ENCODE measurements at regions not wholly inside any gene's neighbourhood (a gene's known extent, or its start where the extent isn't known, plus 50 kb on each side); places are given as distances from the start of the nearest gene placed in this dataset.
A peak's percentile ranks its signal among the peaks of the same experiment; 100 is the strongest.

- DNase-seq, result no peak
- Histone ChIP-seq H3K27me3 (ENCODE audit: control insufficient read depth, insufficient read depth, low read length) (no peaks in the 10 kb centered on the region), H3K36me3 (replicated peaks; ENCODE audit: control insufficient read depth, insufficient read depth, low read length) (no peaks in the 10 kb centered on the region), H3K4me3 (ENCODE audit: insufficient read depth, low read depth, low read length) (no peak overlapping the region)
Measured at GRCh38 chr5:82603033-82603987, 325.2 kb upstream of the RPS23 start.

- no peaks in the 10 kb centered on the region for H3K27me3 ChIP-seq (ENCODE audit: control insufficient read depth, insufficient read depth, low read length)
- no peak overlapping the region for H3K4me3 ChIP-seq (ENCODE audit: insufficient read depth, low read depth, low read length)
- H3K36me3 ChIP-seq (replicated peaks; ENCODE audit: control insufficient read depth, insufficient read depth, low read length), result no peaks in the 10 kb centered on the region
- DNase-seq, result no peak
Measured at GRCh38 chr5:82601861-82602260, 323.7 kb upstream of the RPS23 start.

- no peak for DNase-seq
- no peaks in the 10 kb centered on the region for H3K36me3 ChIP-seq (replicated peaks; ENCODE audit: control insufficient read depth, insufficient read depth, low read length)
Measured at GRCh38 chr5:82601077-82601476, 322.9 kb upstream of the RPS23 start.

GRCh38 chr5:82599692-82600091, 321.5 kb upstream of the RPS23 start:
- no peaks in the 10 kb centered on the region for H3K36me3 ChIP-seq (replicated peaks; ENCODE audit: control insufficient read depth, insufficient read depth, low read length)
- no peak overlapping the region for H3K4me3 ChIP-seq (ENCODE audit: insufficient read depth, low read depth, low read length)
- H3K27me3 ChIP-seq (ENCODE audit: control insufficient read depth, insufficient read depth, low read length), result no peaks in the 10 kb centered on the region
- DNase-seq, result no peak

More at GRCh38 chr5:82601077-82601476, 322.9 kb upstream of the RPS23 start:
- no peaks in the 10 kb centered on the region for H3K27me3 ChIP-seq (ENCODE audit: control insufficient read depth, insufficient read depth, low read length)
- no peak overlapping the region for H3K4me3 ChIP-seq (ENCODE audit: insufficient read depth, low read depth, low read length)

- H3K4me3 ChIP-seq (ENCODE audit: insufficient read depth, low read depth, low read length), result no peak overlapping the region
- no peaks in the 10 kb centered on the region for H3K27me3 ChIP-seq (ENCODE audit: control insufficient read depth, insufficient read depth, low read length)
- no peaks in the 10 kb centered on the region for H3K36me3 ChIP-seq (replicated peaks; ENCODE audit: control insufficient read depth, insufficient read depth, low read length)
- no peak for DNase-seq
Measured at GRCh38 chr5:82599030-82599429, 320.9 kb upstream of the RPS23 start.

GRCh38 chr5:82597437-82597836, 319.3 kb upstream of the RPS23 start:
- Histone ChIP-seq H3K36me3 (replicated peaks; ENCODE audit: control insufficient read depth, insufficient read depth, low read length) (no peaks in the 10 kb centered on the region), H3K27me3 (ENCODE audit: control insufficient read depth, insufficient read depth, low read length) (no peaks in the 10 kb centered on the region), H3K4me3 (ENCODE audit: insufficient read depth, low read depth, low read length) (no peak overlapping the region)
- peak; percentile 55 for DNase-seq

GRCh38 chr5:82596451-82596850, 318.3 kb upstream of the RPS23 start:
- DNase-seq, result no peak
- no peak overlapping the region for H3K4me3 ChIP-seq (ENCODE audit: insufficient read depth, low read depth, low read length)
- H3K36me3 ChIP-seq (replicated peaks; ENCODE audit: control insufficient read depth, insufficient read depth, low read length), result no peaks in the 10 kb centered on the region
- H3K27me3 ChIP-seq (ENCODE audit: control insufficient read depth, insufficient read depth, low read length), result no peaks in the 10 kb centered on the region

GRCh38 chr5:82595113-82595512, 317.0 kb upstream of the RPS23 start:
- DNase-seq, result no peak
- Histone ChIP-seq H3K4me3 (ENCODE audit: insufficient read depth, low read depth, low read length) (no peak overlapping the region), H3K36me3 (replicated peaks; ENCODE audit: control insufficient read depth, insufficient read depth, low read length) (no peaks in the 10 kb centered on the region), H3K27me3 (ENCODE audit: control insufficient read depth, insufficient read depth, low read length) (no peaks in the 10 kb centered on the region)

- no peak for DNase-seq
- no peaks in the 10 kb centered on the region for H3K36me3 ChIP-seq (replicated peaks; ENCODE audit: control insufficient read depth, insufficient read depth, low read length)
Measured at GRCh38 chr5:82594097-82594496, 315.9 kb upstream of the RPS23 start.

GRCh38 chr5:82593481-82593880, 315.3 kb upstream of the RPS23 start:
- DNase-seq, result no peak
- Histone ChIP-seq H3K36me3 (replicated peaks; ENCODE audit: control insufficient read depth, insufficient read depth, low read length) (no peaks in the 10 kb centered on the region; the same call in 1 of the 2 replicates), H3K27me3 (ENCODE audit: control insufficient read depth, insufficient read depth, low read length) (no peaks in the 10 kb centered on the region), H3K4me3 (ENCODE audit: insufficient read depth, low read depth, low read length) (no peak overlapping the region)

More at GRCh38 chr5:82594097-82594496, 315.9 kb upstream of the RPS23 start:
- Histone ChIP-seq H3K4me3 (ENCODE audit: insufficient read depth, low read depth, low read length) (no peak overlapping the region), H3K27me3 (ENCODE audit: control insufficient read depth, insufficient read depth, low read length) (no peaks in the 10 kb centered on the region)

GRCh38 chr5:82591021-82591515, 312.9 kb upstream of the RPS23 start:
- Histone ChIP-seq H3K4me3 (ENCODE audit: insufficient read depth, low read depth, low read length) (no peak overlapping the region), H3K27me3 (ENCODE audit: control insufficient read depth, insufficient read depth, low read length) (no peaks in the 10 kb centered on the region), H3K36me3 (replicated peaks; ENCODE audit: control insufficient read depth, insufficient read depth, low read length) (no peaks in the 10 kb centered on the region; the same call in 1 of the 2 replicates)
- DNase-seq, result peak; percentile 22

- no peaks in the 10 kb centered on the region for H3K27me3 ChIP-seq (ENCODE audit: control insufficient read depth, insufficient read depth, low read length)
- H3K36me3 ChIP-seq (replicated peaks; ENCODE audit: control insufficient read depth, insufficient read depth, low read length), result no peaks in the 10 kb centered on the region; the same call in 1 of the 2 replicates
- H3K4me3 ChIP-seq (ENCODE audit: insufficient read depth, low read depth, low read length), result no peak overlapping the region
- DNase-seq, result no peak
Measured at GRCh38 chr5:82590112-82590511, 312.0 kb upstream of the RPS23 start.

GRCh38 chr5:82586661-82587310, 308.6 kb upstream of the RPS23 start:
- Histone ChIP-seq H3K27me3 (ENCODE audit: control insufficient read depth, insufficient read depth, low read length) (no peaks in the 10 kb centered on the region), H3K4me3 (ENCODE audit: insufficient read depth, low read depth, low read length) (no peak overlapping the region), H3K36me3 (replicated peaks; ENCODE audit: control insufficient read depth, insufficient read depth, low read length) (no peaks in the 10 kb centered on the region; the same call in 1 of the 2 replicates)
- DNase-seq, result no peak

GRCh38 chr5:82586181-82586580, 308.0 kb upstream of the RPS23 start:
- Histone ChIP-seq H3K4me3 (ENCODE audit: insufficient read depth, low read depth, low read length) (no peak overlapping the region), H3K36me3 (replicated peaks; ENCODE audit: control insufficient read depth, insufficient read depth, low read length) (no peaks in the 10 kb centered on the region; the same call in 1 of the 2 replicates), H3K27me3 (ENCODE audit: control insufficient read depth, insufficient read depth, low read length) (no peaks in the 10 kb centered on the region)
- no peak for DNase-seq

GRCh38 chr5:82584631-82585030, 306.5 kb upstream of the RPS23 start:
- no peak for DNase-seq
- no peaks in the 10 kb centered on the region; the same call in 1 of the 2 replicates for H3K36me3 ChIP-seq (replicated peaks; ENCODE audit: control insufficient read depth, insufficient read depth, low read length)
- no peak overlapping the region for H3K4me3 ChIP-seq (ENCODE audit: insufficient read depth, low read depth, low read length)
- H3K27me3 ChIP-seq (ENCODE audit: control insufficient read depth, insufficient read depth, low read length), result no peaks in the 10 kb centered on the region
